ENCODE measurements at regions not wholly inside any gene's neighbourhood (a gene's known extent, or its start where the extent isn't known, plus 50 kb on each side); places are given as distances from the start of the nearest gene placed in this dataset. TPM values are rescaled to one million over a fixed set of nuclear protein-coding genes. Genes with fewer than 3 reads are reported as not detected.

- peaks cover 7% of the 10 kb centered on the region for H3K9me3 ChIP-seq (ENCODE audit: low read depth, low read length, poor library complexity, severe bottlenecking)
- no TSS peak for BruUV-seq (replicated peaks)
- no peak for DNase-seq (ENCODE audit: low spot score)
- TF ChIP-seq, protein P1, sequence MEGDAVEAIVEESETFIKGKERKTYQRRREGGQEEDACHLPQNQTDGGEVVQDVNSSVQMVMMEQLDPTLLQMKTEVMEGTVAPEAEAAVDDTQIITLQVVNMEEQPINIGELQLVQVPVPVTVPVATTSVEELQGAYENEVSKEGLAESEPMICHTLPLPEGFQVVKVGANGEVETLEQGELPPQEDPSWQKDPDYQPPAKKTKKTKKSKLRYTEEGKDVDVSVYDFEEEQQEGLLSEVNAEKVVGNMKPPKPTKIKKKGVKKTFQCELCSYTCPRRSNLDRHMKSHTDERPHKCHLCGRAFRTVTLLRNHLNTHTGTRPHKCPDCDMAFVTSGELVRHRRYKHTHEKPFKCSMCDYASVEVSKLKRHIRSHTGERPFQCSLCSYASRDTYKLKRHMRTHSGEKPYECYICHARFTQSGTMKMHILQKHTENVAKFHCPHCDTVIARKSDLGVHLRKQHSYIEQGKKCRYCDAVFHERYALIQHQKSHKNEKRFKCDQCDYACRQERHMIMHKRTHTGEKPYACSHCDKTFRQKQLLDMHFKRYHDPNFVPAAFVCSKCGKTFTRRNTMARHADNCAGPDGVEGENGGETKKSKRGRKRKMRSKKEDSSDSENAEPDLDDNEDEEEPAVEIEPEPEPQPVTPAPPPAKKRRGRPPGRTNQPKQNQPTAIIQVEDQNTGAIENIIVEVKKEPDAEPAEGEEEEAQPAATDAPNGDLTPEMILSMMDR (conservative IDR thresholded peaks at IDR 0.05; ENCODE audit: low read depth, low read length): no peak
- no peak for TF ChIP-seq EZH2 (IDR thresholded peaks at IDR 0.05; ENCODE audit: borderline replicate concordance, low read depth, low read length, poor library complexity, severe bottlenecking)
- ChIA-PET POLR2A (ENCODE audit: low non-redundant PET) (no interaction called here), CTCF (no interaction called here)
- no peaks in the 10 kb centered on the region for H3K36me3 ChIP-seq (ENCODE audit: insufficient read depth, low read length, poor library complexity, severe bottlenecking)
- no peak overlapping the region for H3K4me3 ChIP-seq (ENCODE audit: low read depth, low read length, poor library complexity, severe bottlenecking)
- intact Hi-C loops (cut with micrococcal nuclease; ENCODE audit: unreplicated experiment): no loop called here
- no peaks in the 10 kb centered on the region for H3K4me1 ChIP-seq (ENCODE audit: insufficient read depth, low read length, poor library complexity, severe bottlenecking)
- no peaks in the 10 kb centered on the region for H3K27me3 ChIP-seq (replicated peaks; ENCODE audit: insufficient read depth, low read depth, low read length, poor library complexity)
- no peak overlapping the region for H3K27ac ChIP-seq (ENCODE audit: low read depth, low read length, poor library complexity, severe bottlenecking)
These were observed 53.4 kb upstream of the EPHA6 start for GRCh38 chr3:96760956-96761355.

Small RNA genes in the stretch of these regions (microRNA-seq; reads per million reads assigned to microRNA genes)
- not detected for gene MIR8060
